B cell (primary cell): ENCODE measurements at regions not wholly inside any gene's neighbourhood (a gene's known extent, or its start where the extent isn't known, plus 50 kb on each side); places are given as distances from the start of the nearest gene placed in this dataset.

Experiments used
- ATAC-seq: fragments of 200-7000 bp; cut with Tn5 transposase; one replicate; pipeline ENCODE4 v1.10.0; 2021; ENCODE audit warnings: low read depth, mild to moderate bottlenecking, moderate number of reproducible peaks, moderate library complexity
- CTCF ChIA-PET: fragments of 350-600 bp; sonication (Branson Sonifier 250); formaldehyde crosslinking; loops from one replicate; lab custom pipeline; 2021; ENCODE audit warnings: antibody characterized with exemption, inconsistent platforms; lab: Charles Lee
- POLR2A ChIA-PET: fragments of 350-600 bp; sonication (Branson Sonifier 250); formaldehyde crosslinking; loops from one replicate; lab custom pipeline; 2021; ENCODE audit warnings: antibody characterized with exemption; lab: Charles Lee
- DNase-seq: peaks from one replicate; pipeline ENCODE4 v3.0.0; 2013
- H2AFZ ChIP-seq: 2 replicates; pipeline ENCODE4 v1.6.1; 2012; ENCODE audit warnings: mild to moderate bottlenecking, low read depth, low read length; ENCODE audit not compliant: insufficient read depth, poor library complexity, severe bottlenecking
- H3K27ac ChIP-seq, 2 donors: 1 replicate in 1 of 2; 2 replicates in 1 of 2; pipeline ENCODE4 v1.5.1; 2012 to 2013; ENCODE audit warnings: low read length in 2 of 2, mild to moderate bottlenecking in 2 of 2, moderate library complexity in 1 of 2
- H3K27me3 ChIP-seq, 4 experiments: fragments of 200-600 bp in 1 of 4; sonication (generic) in 1 of 4; replicated peaks in 1 of 4; 1 replicate in 2 of 4; 2 replicates in 2 of 4; pipeline versions ENCODE4 v1.6.1 to v1.7.0; 2013 to 2016; ENCODE audit warnings: low read length in 3 of 4, mild to moderate bottlenecking in 2 of 4, mixed read lengths in 1 of 4, moderate library complexity in 1 of 4; ENCODE audit not compliant: insufficient read depth in 4 of 4, control insufficient read depth in 3 of 4; ENCODE audit errors: control extremely low read depth in 1 of 4
- H3K36me3 ChIP-seq, 2 experiments: replicated peaks in 1 of 2; 1 replicate in 1 of 2; 2 replicates in 1 of 2; pipeline versions ENCODE4 v1.6.1 to v1.7.1; 2013; ENCODE audit warnings: low read length in 1 of 2; ENCODE audit not compliant: insufficient read depth in 2 of 2, control insufficient read depth in 1 of 2; ENCODE audit errors: control extremely low read depth in 1 of 2, extremely low read depth in 1 of 2
- H3K4me1 ChIP-seq, 2 donors: fragments of 200-600 bp in 1 of 2; sonication (generic) in 1 of 2; 1 replicate in 1 of 2; 2 replicates in 1 of 2; pipeline versions ENCODE4 v1.5.1 to v1.6.1; 2013 to 2017; ENCODE audit warnings: low read length in 2 of 2; ENCODE audit not compliant: control insufficient read depth in 2 of 2, insufficient read depth in 2 of 2
- H3K4me2 ChIP-seq: replicated peaks from 2 replicates; pipeline ENCODE3; 2012; ENCODE audit warnings: mild to moderate bottlenecking, low read depth, low read length; ENCODE audit not compliant: poor library complexity, severe bottlenecking
- H3K4me3 ChIP-seq, 5 experiments: fragments of 200-600 bp in 1 of 5; sonication (generic) in 1 of 5; 1 replicate in 3 of 5; 2 replicates in 2 of 5; pipeline versions ENCODE4 v1.5.1 to v1.7.0; 2011 to 2016; ENCODE audit warnings: low read length in 4 of 5, mild to moderate bottlenecking in 4 of 5, low read depth in 2 of 5, control low read depth in 1 of 5, moderate library complexity in 1 of 5; ENCODE audit not compliant: insufficient read depth in 1 of 5; ENCODE audit errors: control extremely low read depth in 1 of 5, extremely low read depth in 1 of 5
- H3K79me2 ChIP-seq: fragments of 200-600 bp; sonication (generic); one replicate; pipeline ENCODE4 v1.6.0; 2016; ENCODE audit warnings: low read length; ENCODE audit not compliant: control insufficient read depth, insufficient read depth
- H3K9ac ChIP-seq: fragments of 200-600 bp; sonication (generic); 2 replicates; pipeline ENCODE4 v1.6.1; 2017; ENCODE audit warnings: mild to moderate bottlenecking, low read length, moderate library complexity
- H3K9me3 ChIP-seq, 3 donors: one replicate each; pipeline versions ENCODE4 v1.6.1 to v1.7.1; 2013; ENCODE audit warnings: low read length in 2 of 3; ENCODE audit not compliant: control insufficient read depth in 2 of 3, insufficient read depth in 1 of 3; ENCODE audit errors: control extremely low read depth in 1 of 3
- H4K20me1 ChIP-seq: 2 replicates; pipeline ENCODE4 v1.6.0; 2012; ENCODE audit warnings: mild to moderate bottlenecking, low read length; ENCODE audit not compliant: insufficient read depth, control insufficient read depth, poor library complexity, severe bottlenecking
- H3K27ac Mint-ChIP-seq: one replicate; pipeline ENCODE4 v1.8.0; 2021; ENCODE audit warnings: mixed read lengths
- H3K27me3 Mint-ChIP-seq: one replicate; pipeline ENCODE4 v1.8.0; 2021; ENCODE audit warnings: mixed read lengths
- H3K4me1 Mint-ChIP-seq: one replicate; pipeline ENCODE4 v1.8.0; 2021; ENCODE audit warnings: mixed read lengths
- H3K4me3 Mint-ChIP-seq: one replicate; pipeline ENCODE4 v1.8.0; 2021; ENCODE audit warnings: mixed read lengths
- H3K9me3 Mint-ChIP-seq: one replicate; pipeline ENCODE4 v1.8.0; 2022; ENCODE audit warnings: mixed read lengths; ENCODE audit not compliant: insufficient read depth
- CTCF ChIP-seq: fragments of 200-600 bp; IDR thresholded peaks from one replicate; pipeline ENCODE4 v1.8.0; 2022; ENCODE audit warnings: antibody characterized with exemption, mild to moderate bottlenecking
- EZH2 ChIP-seq: IDR thresholded peaks from 2 replicates; pipeline ENCODE4 v1.6.1; 2012; ENCODE audit warnings: borderline replicate concordance, low read depth, mild to moderate bottlenecking, moderate library complexity, low read length; ENCODE audit not compliant: insufficient read depth, poor library complexity, severe bottlenecking
- WGBS: methylation state at CpG from one replicate; pipeline ENCODE4 v1.1.5; 2013; ENCODE audit warnings: missing lambda C conversion rate; ENCODE audit not compliant: insufficient coverage; 5-methylcytosine and 5-hydroxymethylcytosine counted together
- intact Hi-C: fragments of 100-400 bp; cut with micrococcal nuclease; formaldehyde crosslinking; loops from one replicate; pipeline ENCODE4 v1.10.0; 2022

GRCh38 chr11:66789097-66789890, 53.9 kb upstream of the RCE1 start:
- H3K4me1 Mint-ChIP-seq = peaks cover 25% of the 10 kb centered on the region
- Histone ChIP-seq H3K36me3 (peaks cover 0 to 11% of the 10 kb centered on the region in 2 experiments), H3K79me2 (no peaks in the 10 kb centered on the region), H3K9me3 (no peaks in the 10 kb centered on the region), H3K27ac (no peak overlapping the region), H4K20me1 (no peaks in the 10 kb centered on the region), H3K4me1 (peaks cover 14 to 21% of the 10 kb centered on the region in 2 donors), H3K4me3 (no peak overlapping the region), H2AFZ (no peak overlapping the region), H3K27me3 (no peaks in the 10 kb centered on the region), H3K9ac (no peak overlapping the region), H3K4me2 (no peak overlapping the region)
- H3K27ac Mint-ChIP-seq = no peak overlapping the region
- CTCF ChIA-PET = no interaction called here
- intact Hi-C loops = no loop called here
- DNase-seq (no peak), ATAC-seq (no peak)
- no peaks in the 10 kb centered on the region for H3K9me3 Mint-ChIP-seq
- no peak overlapping the region for H3K4me3 Mint-ChIP-seq
- POLR2A ChIA-PET = no interaction called here
- no peak for TF ChIP-seq CTCF
- no peak for TF ChIP-seq EZH2
- no peaks in the 10 kb centered on the region for H3K27me3 Mint-ChIP-seq
- no CpG with 5 or more reads among the region's 2 CpGs for WGBS
